ENCODE measurements at regions not wholly inside any gene's neighbourhood (a gene's known extent, or its start where the extent isn't known, plus 50 kb on each side); places are given as distances from the start of the nearest gene placed in this dataset.

- no peak overlapping the region for H3K27ac Mint-ChIP-seq
- no peak overlapping the region for H3K4me2 ChIP-seq
- H3K27me3 ChIP-seq: no peaks in the 10 kb centered on the region
- H3K36me3 Mint-ChIP-seq: no peaks in the 10 kb centered on the region
- H3K27me3 Mint-ChIP-seq (ENCODE audit: insufficient read depth, low read depth): peaks cover 3% of the 10 kb centered on the region
- H4K20me1 ChIP-seq (ENCODE audit: low read depth): no peaks in the 10 kb centered on the region
- H3K9me3 ChIP-seq (ENCODE audit: low read depth): no peaks in the 10 kb centered on the region
- H2AFZ ChIP-seq (replicated peaks): no peak overlapping the region
- DNase-seq (ENCODE audit: low spot score): no peak
- no peak overlapping the region for H3K4me3 Mint-ChIP-seq
- no peak for TF ChIP-seq EZH2phosphoT487 (IDR thresholded peaks at IDR 0.05)
- H3K4me1 ChIP-seq: no peaks in the 10 kb centered on the region
- H3K27ac ChIP-seq: no peak overlapping the region
- no peak overlapping the region for H3K4me3 ChIP-seq
- H3K36me3 ChIP-seq: no peaks in the 10 kb centered on the region
- H3K4me1 Mint-ChIP-seq: peaks cover 13% of the 10 kb centered on the region
- H3F3A ChIP-seq (ENCODE audit: low read depth): no peaks in the 10 kb centered on the region
- no peaks in the 10 kb centered on the region for H3K79me2 ChIP-seq (ENCODE audit: low read depth)
- H3K9me3 Mint-ChIP-seq: no peaks in the 10 kb centered on the region
- no peak overlapping the region for H3K9ac ChIP-seq
These were observed 298.4 kb upstream of the PRDM1 start for GRCh38 chr6:105787747-105788146.

- no peaks in the 10 kb centered on the region for H3K79me2 ChIP-seq (ENCODE audit: low read depth)
- no peaks in the 10 kb centered on the region for H3K9me3 Mint-ChIP-seq
- H3K9me3 ChIP-seq (ENCODE audit: low read depth): no peaks in the 10 kb centered on the region
- TF ChIP-seq EZH2phosphoT487 (IDR thresholded peaks at IDR 0.05) (no peak), CTCF (IDR thresholded peaks at IDR 0.05) (no peak), EZH2 (IDR thresholded peaks at IDR 0.05) (no peak)
- H3K4me3 ChIP-seq: no peak overlapping the region
- H3K27me3 Mint-ChIP-seq (ENCODE audit: insufficient read depth, low read depth): peaks cover 2% of the 10 kb centered on the region
- no peak overlapping the region for H3K27ac Mint-ChIP-seq
- H3F3A ChIP-seq (ENCODE audit: low read depth): no peaks in the 10 kb centered on the region
- no peaks in the 10 kb centered on the region for H3K36me3 Mint-ChIP-seq
- H3K4me2 ChIP-seq: no peak overlapping the region
- no peak overlapping the region for H3K27ac ChIP-seq
- no peak overlapping the region for H2AFZ ChIP-seq (replicated peaks)
- peaks cover 13% of the 10 kb centered on the region for H3K4me1 Mint-ChIP-seq
- H3K4me1 ChIP-seq: no peaks in the 10 kb centered on the region
- no peaks in the 10 kb centered on the region for H4K20me1 ChIP-seq (ENCODE audit: low read depth)
- no peaks in the 10 kb centered on the region for H3K36me3 ChIP-seq
- H3K9ac ChIP-seq: no peak overlapping the region
- DNase-seq (ENCODE audit: low spot score): no peak
- H3K4me3 Mint-ChIP-seq: no peak overlapping the region
- H3K27me3 ChIP-seq: no peaks in the 10 kb centered on the region
These were observed 299.1 kb upstream of the PRDM1 start for GRCh38 chr6:105786890-105787655.

GRCh38 chr6:105786449-105786848, 299.7 kb upstream of the PRDM1 start:
- H3K4me1 Mint-ChIP-seq: peaks cover 9% of the 10 kb centered on the region
- H4K20me1 ChIP-seq (ENCODE audit: low read depth): no peaks in the 10 kb centered on the region
- no peaks in the 10 kb centered on the region for H3K79me2 ChIP-seq (ENCODE audit: low read depth)
- TF ChIP-seq CTCF (IDR thresholded peaks at IDR 0.05) (no peak), EZH2 (IDR thresholded peaks at IDR 0.05) (no peak), EZH2phosphoT487 (IDR thresholded peaks at IDR 0.05) (no peak)
- H3K4me3 Mint-ChIP-seq: no peak overlapping the region
- no peak overlapping the region for H3K27ac ChIP-seq
- H3F3A ChIP-seq (ENCODE audit: low read depth): no peaks in the 10 kb centered on the region
- H3K27ac Mint-ChIP-seq: no peak overlapping the region
- peaks cover 2% of the 10 kb centered on the region for H3K27me3 Mint-ChIP-seq (ENCODE audit: insufficient read depth, low read depth)
- no peak overlapping the region for H3K4me3 ChIP-seq
- H3K36me3 ChIP-seq: no peaks in the 10 kb centered on the region
- no peak for DNase-seq (ENCODE audit: low spot score)
- H3K36me3 Mint-ChIP-seq: no peaks in the 10 kb centered on the region
- no peak overlapping the region for H2AFZ ChIP-seq (replicated peaks)
- no peaks in the 10 kb centered on the region for H3K9me3 Mint-ChIP-seq
- no peak overlapping the region for H3K4me2 ChIP-seq
- no peak overlapping the region for H3K9ac ChIP-seq
- no peaks in the 10 kb centered on the region for H3K9me3 ChIP-seq (ENCODE audit: low read depth)
- H3K27me3 ChIP-seq: no peaks in the 10 kb centered on the region
- no peaks in the 10 kb centered on the region for H3K4me1 ChIP-seq

- H3K4me1 ChIP-seq: no peaks in the 10 kb centered on the region
These were observed 300.9 kb upstream of the PRDM1 start for GRCh38 chr6:105785066-105785811.

More at GRCh38 chr6:105785066-105785811, 300.9 kb upstream of the PRDM1 start:
- no peaks in the 10 kb centered on the region for H3K79me2 ChIP-seq (ENCODE audit: low read depth)
- Mint-ChIP-seq H3K36me3 (no peaks in the 10 kb centered on the region), H3K27ac (no peak overlapping the region), H3K4me3 (no peak overlapping the region), H3K9me3 (no peaks in the 10 kb centered on the region), H3K4me1 (peaks cover 2% of the 10 kb centered on the region), H3K27me3 (ENCODE audit: insufficient read depth, low read depth) (peaks cover 2% of the 10 kb centered on the region)
- H3K27me3 ChIP-seq: no peaks in the 10 kb centered on the region
- no peak overlapping the region for H2AFZ ChIP-seq (replicated peaks)
- H3K27ac ChIP-seq: no peak overlapping the region
- H3K4me3 ChIP-seq: no peak overlapping the region
- H3F3A ChIP-seq (ENCODE audit: low read depth): no peaks in the 10 kb centered on the region
- H4K20me1 ChIP-seq (ENCODE audit: low read depth): no peaks in the 10 kb centered on the region
- TF ChIP-seq EZH2 (IDR thresholded peaks at IDR 0.05) (no peak), CTCF (IDR thresholded peaks at IDR 0.05) (no peak), EZH2phosphoT487 (IDR thresholded peaks at IDR 0.05) (no peak)
- no peak overlapping the region for H3K4me2 ChIP-seq
- no peak overlapping the region for H3K9ac ChIP-seq
- DNase-seq (ENCODE audit: low spot score): no peak
- no peaks in the 10 kb centered on the region for H3K9me3 ChIP-seq (ENCODE audit: low read depth)
- H3K36me3 ChIP-seq: no peaks in the 10 kb centered on the region

Measured in neural progenitor cell (in vitro differentiated cells).